H9 (cell line): ENCODE measurements at regions not wholly inside any gene's neighbourhood (a gene's known extent, or its start where the extent isn't known, plus 50 kb on each side); places are given as distances from the start of the nearest gene placed in this dataset.

Experiments used
- DNase-seq: peaks from one replicate; pipeline ENCODE4 v3.0.0-alpha.2; 2017
- H2AFZ ChIP-seq: one replicate; pipeline ENCODE4 v1.6.1; 2013; ENCODE audit warnings: mild to moderate bottlenecking, low read length, control low read depth, moderate library complexity
- H2AK5ac ChIP-seq: 2 replicates; pipeline ENCODE4 v1.6.1; 2013; ENCODE audit warnings: low read length, control low read depth, mixed read lengths; ENCODE audit not compliant: insufficient read length
- H2BK120ac ChIP-seq: one replicate; pipeline ENCODE4 v1.6.1; 2013; ENCODE audit warnings: low read depth, mild to moderate bottlenecking, low read length, control low read depth, inconsistent platforms; ENCODE audit not compliant: poor library complexity, severe bottlenecking
- H2BK12ac ChIP-seq: 2 replicates; pipeline ENCODE4 v1.6.1; 2013; ENCODE audit warnings: low read length, control low read depth, mixed read lengths, low read depth; ENCODE audit not compliant: insufficient read length
- H2BK15ac ChIP-seq: 2 replicates; pipeline ENCODE4 v1.6.1; 2013; ENCODE audit warnings: low read depth, low read length, control low read depth
- H2BK20ac ChIP-seq: one replicate; pipeline ENCODE4 v1.6.1; 2013; ENCODE audit warnings: low read depth, mild to moderate bottlenecking, low read length, control low read depth, inconsistent platforms; ENCODE audit not compliant: poor library complexity, severe bottlenecking
- H2BK5ac ChIP-seq: 2 replicates; pipeline ENCODE4 v1.6.1; 2013; ENCODE audit warnings: low read length, control low read depth, mixed read lengths; ENCODE audit not compliant: insufficient read length
- H3K14ac ChIP-seq: 2 replicates; pipeline ENCODE4 v1.6.1; 2013; ENCODE audit warnings: low read length, control low read depth; ENCODE audit not compliant: insufficient read depth
- H3K18ac ChIP-seq: 2 replicates; pipeline ENCODE4 v1.6.1; 2013; ENCODE audit warnings: low read depth, mild to moderate bottlenecking, mixed read lengths, low read length, control low read depth; ENCODE audit not compliant: insufficient read length
- H3K23ac ChIP-seq: 2 replicates; pipeline ENCODE4 v1.6.1; 2013; ENCODE audit warnings: low read length, control low read depth, mixed read lengths, low read depth; ENCODE audit not compliant: insufficient read length
- H3K23me2 ChIP-seq: 2 replicates; pipeline ENCODE4 v1.6.1; 2013; ENCODE audit warnings: low read depth, mild to moderate bottlenecking, mixed read lengths, low read length, control low read depth; ENCODE audit not compliant: insufficient read length, poor library complexity, severe bottlenecking
- H3K27ac ChIP-seq: 2 replicates; pipeline ENCODE4 v1.5.1; 2013; ENCODE audit warnings: low read length, control low read depth, mixed read lengths, low read depth; ENCODE audit not compliant: insufficient read length
- H3K27me3 ChIP-seq: 2 replicates; pipeline ENCODE4 v1.6.1; 2013; ENCODE audit warnings: low read length, control low read depth, inconsistent platforms; ENCODE audit not compliant: insufficient read depth
- H3K4ac ChIP-seq: 2 replicates; pipeline ENCODE4 v1.6.1; 2013; ENCODE audit warnings: low read depth, mild to moderate bottlenecking, control low read depth, inconsistent platforms, low read length, moderate library complexity
- H3K4me1 ChIP-seq: 2 replicates; pipeline ENCODE4 v1.6.1; 2013; ENCODE audit warnings: low read length, control low read depth, inconsistent platforms; ENCODE audit not compliant: insufficient read depth
- H3K4me2 ChIP-seq: 2 replicates; pipeline ENCODE4 v1.6.1; 2013; ENCODE audit warnings: low read length, control low read depth, mixed read lengths; ENCODE audit not compliant: insufficient read length, insufficient read depth
- H3K56ac ChIP-seq: 2 replicates; pipeline ENCODE4 v1.6.1; 2013; ENCODE audit warnings: low read depth, mild to moderate bottlenecking, mixed read lengths, low read length, control low read depth; ENCODE audit not compliant: insufficient read length
- H3K79me1 ChIP-seq: 2 replicates; pipeline ENCODE4 v1.6.1; 2013; ENCODE audit warnings: low read depth, mild to moderate bottlenecking, moderate library complexity, low read length, control low read depth, inconsistent platforms; ENCODE audit not compliant: insufficient read depth, poor library complexity, severe bottlenecking
- H3K79me2 ChIP-seq: 2 replicates; pipeline ENCODE4 v1.6.1; 2013; ENCODE audit warnings: low read length, control low read depth, inconsistent platforms; ENCODE audit not compliant: insufficient read depth
- H3K9ac ChIP-seq: 2 replicates; pipeline ENCODE4 v1.6.1; 2013; ENCODE audit warnings: low read length, control low read depth, mixed read lengths; ENCODE audit not compliant: insufficient read length; ENCODE audit errors: extremely low read depth
- H3K9me3 ChIP-seq: one replicate; pipeline ENCODE4 v1.6.1; 2013; ENCODE audit warnings: low read depth, low read length, inconsistent platforms; ENCODE audit not compliant: control insufficient read depth
- H3T11ph ChIP-seq: one replicate; pipeline ENCODE4 v1.6.1; 2013; ENCODE audit warnings: mild to moderate bottlenecking, low read length, control low read depth, inconsistent platforms
- H4K20me1 ChIP-seq: one replicate; pipeline ENCODE4 v1.6.1; 2013; ENCODE audit not compliant: control insufficient read depth, insufficient read length, insufficient read depth
- H4K5ac ChIP-seq: 2 replicates; pipeline ENCODE4 v1.6.1; 2013; ENCODE audit warnings: low read depth, mild to moderate bottlenecking, mixed read lengths, low read length, control low read depth; ENCODE audit not compliant: insufficient read length
- H4K8ac ChIP-seq: replicated peaks from 2 replicates; pipeline ENCODE4 v1.6.1; 2013; ENCODE audit warnings: low read length, control low read depth, mixed read lengths, low read depth; ENCODE audit not compliant: insufficient read length
- H4K91ac ChIP-seq: 2 replicates; pipeline ENCODE4 v1.6.1; 2013; ENCODE audit warnings: low read depth, mild to moderate bottlenecking, moderate library complexity, mixed read lengths, low read length, control low read depth; ENCODE audit not compliant: insufficient read length
- H3K27ac Mint-ChIP-seq, 3 experiments: 2 replicates in 2 of 3; 3 replicates in 1 of 3; pipeline ENCODE4 v1.8.0; 2020 to 2021; ENCODE audit warnings: mixed read lengths in 3 of 3, mild to moderate bottlenecking in 1 of 3, moderate library complexity in 1 of 3
- H3K27me3 Mint-ChIP-seq: 2 replicates; pipeline ENCODE4 v1.8.0; 2021; ENCODE audit warnings: low read depth, mild to moderate bottlenecking, moderate library complexity, mixed read lengths
- H3K36me3 Mint-ChIP-seq, 3 experiments: 2 replicates in 2 of 3; 3 replicates in 1 of 3; pipeline ENCODE4 v1.8.0; 2020 to 2021; ENCODE audit warnings: low read depth in 3 of 3, mixed read lengths in 3 of 3; ENCODE audit not compliant: insufficient read depth in 1 of 3
- H3K4me1 Mint-ChIP-seq, 2 experiments: 2 replicates each; pipeline ENCODE4 v1.8.0; 2020; ENCODE audit warnings: mixed read lengths in 2 of 2
- H3K4me3 Mint-ChIP-seq, 2 experiments: 2 replicates in 1 of 2; 3 replicates in 1 of 2; pipeline ENCODE4 v1.8.0; 2020 to 2021; ENCODE audit warnings: mild to moderate bottlenecking in 2 of 2, mixed read lengths in 2 of 2, moderate library complexity in 1 of 2
- H3K9me3 Mint-ChIP-seq, 2 experiments: 2 replicates in 1 of 2; 3 replicates in 1 of 2; pipeline ENCODE4 v1.8.0; 2020; ENCODE audit warnings: mild to moderate bottlenecking in 2 of 2, mixed read lengths in 2 of 2, moderate library complexity in 1 of 2
- CTCF ChIP-seq: fragments of 200-600 bp; sonication (generic); conservative IDR thresholded peaks from 3 replicates; pipeline ENCODE4 v1.8.0; 2021; ENCODE audit warnings: antibody characterized with exemption, mild to moderate bottlenecking
- WGBS: extraction: QIAGEN DNeasy Blood & Tissue Kit; methylation state at CpG from one replicate; pipeline ENCODE4 v1.1.7; 2013; ENCODE audit warnings: missing lambda C conversion rate, low lambda C conversion rate, mixed read lengths; ENCODE audit not compliant: insufficient read length; ENCODE audit errors: extremely low coverage; 5-methylcytosine and 5-hydroxymethylcytosine counted together

- Histone ChIP-seq H3K18ac (no peak overlapping the region), H3K79me2 (no peaks in the 10 kb centered on the region), H3K27me3 (no peaks in the 10 kb centered on the region), H4K8ac (no peak overlapping the region), H3K23ac (no peak overlapping the region), H3K4me2 (no peak overlapping the region), H2BK5ac (no peak overlapping the region), H2AK5ac (no peak overlapping the region), H3K23me2 (no peaks in the 10 kb centered on the region), H3K14ac (no peak overlapping the region), H3T11ph (no peak overlapping the region), H3K27ac (no peak overlapping the region), H3K4me1 (no peaks in the 10 kb centered on the region), H3K9me3 (no peaks in the 10 kb centered on the region), H4K5ac (no peak overlapping the region), H2BK20ac (no peak overlapping the region), H2BK120ac (no peak overlapping the region), H4K20me1 (no peaks in the 10 kb centered on the region), H2BK12ac (no peak overlapping the region), H3K4ac (no peak overlapping the region), H3K79me1 (no peaks in the 10 kb centered on the region), H2BK15ac (no peak overlapping the region), H3K9ac (no peak overlapping the region), H4K91ac (no peak overlapping the region), H3K56ac (no peak overlapping the region), H2AFZ (no peak overlapping the region)
- Mint-ChIP-seq H3K4me1 (peaks cover 2 to 3% of the 10 kb centered on the region in 2 experiments; a peak in 3 of 4 replicates), H3K36me3 (no peaks in the 10 kb centered on the region; a peak in 1 of 7 replicates), H3K4me3 (no peak overlapping the region), H3K9me3 (peaks cover 2 to 4% of the 10 kb centered on the region in 2 experiments; a peak in 2 of 5 replicates), H3K27me3 (no peaks in the 10 kb centered on the region; the same call in 1 of the 2 replicates), H3K27ac (no peak overlapping the region)
- no peak for DNase-seq
- no peak for TF ChIP-seq CTCF
- WGBS = no CpG with 5 or more reads among the region's 4 CpGs
Observed at GRCh38 chr17:71963791-71964190, 157.0 kb upstream of the SOX9 start.
